Keratinocyte (primary cell): ENCODE measurements at regions not wholly inside any gene's neighbourhood (a gene's known extent, or its start where the extent isn't known, plus 50 kb on each side); places are given as distances from the start of the nearest gene placed in this dataset.

Source experiments
- EZH2 ChIP-seq: IDR thresholded peaks from one replicate; pipeline ENCODE4 v1.6.1; 2012; ENCODE audit warnings: inconsistent platforms, mild to moderate bottlenecking, low read length, moderate library complexity
- TF ChIP-seq, protein P1 (sequence below), 3 experiments: IDR thresholded peaks in 1 of 3; conservative IDR thresholded peaks in 1 of 3; optimal IDR thresholded peaks in 1 of 3; 2 replicates in 2 of 3; 3 replicates in 1 of 3; pipeline versions ENCODE3 to v1.5.1; 2011; ENCODE audit warnings: low read length in 3 of 3, mild to moderate bottlenecking in 3 of 3, moderate library complexity in 2 of 3, control low read depth in 1 of 3, inconsistent platforms in 1 of 3; ENCODE audit not compliant: insufficient read depth in 2 of 3; ENCODE audit errors: extremely low read depth in 1 of 3

DNA sequence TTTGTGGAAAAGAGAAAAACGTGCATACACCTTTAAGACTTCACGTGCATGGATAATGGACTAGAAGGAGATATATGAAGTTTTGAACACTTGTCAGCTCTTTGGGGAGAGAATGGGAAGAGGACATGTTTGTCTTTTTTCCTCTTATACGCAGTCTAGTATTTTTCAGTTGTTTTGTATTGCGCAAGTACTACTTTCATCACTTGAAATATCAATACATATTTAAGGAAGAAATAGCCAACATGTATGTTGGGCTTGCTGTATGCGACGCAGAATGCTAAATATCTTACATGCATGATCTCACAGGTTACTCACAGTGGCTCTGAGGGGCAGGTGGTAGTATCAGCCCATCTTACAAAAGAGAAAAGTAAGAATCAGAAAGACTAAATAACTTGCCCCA, 176.5 kb upstream of the RUNX1 start:
- TF ChIP-seq, protein P1, sequence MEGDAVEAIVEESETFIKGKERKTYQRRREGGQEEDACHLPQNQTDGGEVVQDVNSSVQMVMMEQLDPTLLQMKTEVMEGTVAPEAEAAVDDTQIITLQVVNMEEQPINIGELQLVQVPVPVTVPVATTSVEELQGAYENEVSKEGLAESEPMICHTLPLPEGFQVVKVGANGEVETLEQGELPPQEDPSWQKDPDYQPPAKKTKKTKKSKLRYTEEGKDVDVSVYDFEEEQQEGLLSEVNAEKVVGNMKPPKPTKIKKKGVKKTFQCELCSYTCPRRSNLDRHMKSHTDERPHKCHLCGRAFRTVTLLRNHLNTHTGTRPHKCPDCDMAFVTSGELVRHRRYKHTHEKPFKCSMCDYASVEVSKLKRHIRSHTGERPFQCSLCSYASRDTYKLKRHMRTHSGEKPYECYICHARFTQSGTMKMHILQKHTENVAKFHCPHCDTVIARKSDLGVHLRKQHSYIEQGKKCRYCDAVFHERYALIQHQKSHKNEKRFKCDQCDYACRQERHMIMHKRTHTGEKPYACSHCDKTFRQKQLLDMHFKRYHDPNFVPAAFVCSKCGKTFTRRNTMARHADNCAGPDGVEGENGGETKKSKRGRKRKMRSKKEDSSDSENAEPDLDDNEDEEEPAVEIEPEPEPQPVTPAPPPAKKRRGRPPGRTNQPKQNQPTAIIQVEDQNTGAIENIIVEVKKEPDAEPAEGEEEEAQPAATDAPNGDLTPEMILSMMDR (optimal IDR thresholded peaks at IDR 0.05 in 1 of 3, IDR thresholded peaks at IDR 0.05 in 1 of 3, conservative IDR thresholded peaks at IDR 0.05 in 1 of 3; ENCODE audit: extremely low read depth in 1 of 3, insufficient read depth in 2 of 3, low read length in 3 of 3) = no peak
- no peak for TF ChIP-seq EZH2
